Brain microvascular endothelial cell (primary cell): ENCODE measurements at regions not wholly inside any gene's neighbourhood (a gene's known extent, or its start where the extent isn't known, plus 50 kb on each side); places are given as distances from the start of the nearest gene placed in this dataset.

Experiments used
- DNase-seq: peaks from one replicate; pipeline ENCODE4 v3.0.0-alpha.2; 2020
- H3K27ac ChIP-seq: fragments of 250-450 bp; sonication (Bioruptor Pico); 2 replicates; pipeline ENCODE4 v1.5.1; 2020; ENCODE audit warnings: mild to moderate bottlenecking, moderate library complexity
- H3K27me3 ChIP-seq: fragments of 250-450 bp; sonication (Bioruptor Pico); replicated peaks from 2 replicates; pipeline ENCODE4 v1.5.1; 2020; ENCODE audit warnings: mild to moderate bottlenecking
- H3K36me3 ChIP-seq: fragments of 250-450 bp; sonication (Bioruptor Pico); replicated peaks from 2 replicates; pipeline ENCODE4 v1.5.1; 2020; ENCODE audit warnings: mild to moderate bottlenecking
- H3K4me3 ChIP-seq: 2 replicates; pipeline ENCODE4 v1.5.1; 2011; ENCODE audit warnings: low read depth, mild to moderate bottlenecking, control low read depth, low read length, moderate library complexity
- CTCF ChIP-seq: IDR thresholded peaks from 2 replicates; pipeline ENCODE4 v1.5.1; 2011; ENCODE audit warnings: low read depth, mild to moderate bottlenecking, moderate library complexity, low read length, control low read depth, inconsistent platforms; ENCODE audit errors: missing control alignments
- in situ Hi-C: cut with HindIII; loops from 2 replicates; pipeline ENCODE4 v1.10.0; 2017; ENCODE audit warnings: low sequenced_read_pairs, low pct_ligation_motif_present

- no peaks in the 10 kb centered on the region for H3K36me3 ChIP-seq
- in situ Hi-C loops = no loop called here
- no peak for TF ChIP-seq CTCF
- no peaks in the 10 kb centered on the region for H3K27me3 ChIP-seq
- DNase-seq = no peak
- no peak overlapping the region for H3K27ac ChIP-seq
- no peak overlapping the region for H3K4me3 ChIP-seq
These were observed 1560.0 kb downstream of the PCDH9 start for GRCh38 chr13:65670014-65670625.

GRCh38 chr13:65660731-65661130 lies 1569.4 kb downstream of the PCDH9 start:
- H3K27ac ChIP-seq = no peak overlapping the region
- no peak for TF ChIP-seq CTCF
- no peaks in the 10 kb centered on the region for H3K27me3 ChIP-seq
- in situ Hi-C loops = no loop called here
- H3K36me3 ChIP-seq = no peaks in the 10 kb centered on the region
- DNase-seq = no peak
- H3K4me3 ChIP-seq = no peak overlapping the region

GRCh38 chr13:65656740-65657329 lies 1573.3 kb downstream of the PCDH9 start:
- H3K27ac ChIP-seq = no peak overlapping the region
- peak; percentile 37 for TF ChIP-seq CTCF
- no peak overlapping the region for H3K4me3 ChIP-seq
- H3K36me3 ChIP-seq = no peaks in the 10 kb centered on the region
- in situ Hi-C loops = no loop called here
- no peak for DNase-seq
- H3K27me3 ChIP-seq = no peaks in the 10 kb centered on the region

- Histone ChIP-seq H3K27me3 (no peaks in the 10 kb centered on the region), H3K27ac (no peak overlapping the region), H3K36me3 (no peaks in the 10 kb centered on the region), H3K4me3 (no peak overlapping the region)
- in situ Hi-C loops = no loop called here
- no peak for DNase-seq
- TF ChIP-seq CTCF = no peak
These were observed 1576.5 kb downstream of the PCDH9 start for GRCh38 chr13:65653613-65654012.

- Histone ChIP-seq H3K27ac (no peak overlapping the region), H3K4me3 (no peak overlapping the region), H3K36me3 (no peaks in the 10 kb centered on the region), H3K27me3 (no peaks in the 10 kb centered on the region)
- no peak for DNase-seq
- in situ Hi-C loops = no loop called here
- TF ChIP-seq CTCF = no peak
These were observed 1579.8 kb downstream of the PCDH9 start for GRCh38 chr13:65650321-65650720.

GRCh38 chr13:65642996-65643395 lies 1587.1 kb downstream of the PCDH9 start:
- no peak for TF ChIP-seq CTCF
- no peak for DNase-seq
- in situ Hi-C loops = no loop called here
- Histone ChIP-seq H3K36me3 (no peaks in the 10 kb centered on the region), H3K27me3 (no peaks in the 10 kb centered on the region), H3K4me3 (no peak overlapping the region), H3K27ac (no peak overlapping the region)
